CD4-positive, alpha-beta T cell treated with Interleukin-15 for 1 hour (primary cell): ENCODE measurements at regions not wholly inside any gene's neighbourhood (a gene's known extent, or its start where the extent isn't known, plus 50 kb on each side); places are given as distances from the start of the nearest gene placed in this dataset.

ENCODE experiments used
- DNase-seq: peaks from one replicate; pipeline ENCODE4 v3.0.0-alpha.2; 2020

- no peak for DNase-seq
Measured at GRCh38 chr2:18373664-18374063, 186.8 kb downstream of the RDH14 start.

- no peak for DNase-seq
Measured at GRCh38 chr2:18373081-18373480, 187.4 kb downstream of the RDH14 start.

DNA sequence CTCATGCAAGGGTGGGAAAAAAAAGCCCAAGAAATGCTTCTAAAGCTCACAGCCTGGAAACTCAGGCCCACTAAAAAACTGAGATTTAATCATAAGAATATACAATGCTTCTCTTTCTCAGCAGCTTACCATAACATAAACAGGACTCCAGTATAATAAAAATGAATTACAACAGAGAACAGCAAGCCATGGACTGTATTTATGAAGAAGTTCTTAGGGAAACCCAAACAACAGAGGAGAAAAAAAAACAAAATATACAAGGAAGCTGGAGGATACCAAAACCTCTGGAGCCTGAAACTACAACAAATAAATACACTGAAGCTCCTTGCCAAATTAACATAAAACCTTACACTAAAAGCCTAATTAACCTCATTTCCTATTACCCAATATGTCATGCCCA is 187.8 kb downstream of the RDH14 start:
- DNase-seq, result no peak

- DNase-seq, result no peak
Measured at GRCh38 chr2:18369760-18370159, 190.7 kb downstream of the RDH14 start.

GRCh38 chr2:18368008-18368407 is 192.4 kb downstream of the RDH14 start:
- DNase-seq, result no peak

DNA sequence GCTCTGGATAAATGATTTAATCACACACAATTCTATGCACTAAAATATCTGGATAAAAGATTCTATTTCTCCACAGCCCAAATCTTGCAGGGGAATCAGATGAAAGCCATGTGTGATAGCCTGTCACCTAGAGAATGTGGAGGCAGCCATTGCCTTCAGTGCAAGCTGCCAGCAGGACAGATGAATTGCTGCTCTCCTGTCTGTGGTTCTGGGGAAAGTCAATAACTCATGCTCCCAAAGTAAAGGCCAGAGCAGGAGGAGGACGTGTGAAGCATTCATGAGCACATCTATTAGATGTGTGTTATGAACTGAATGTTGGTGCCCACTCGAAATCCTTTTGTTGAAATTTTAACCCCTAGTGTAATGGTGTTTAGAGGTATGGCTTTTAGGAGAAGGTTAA is 195.1 kb downstream of the RDH14 start:
- DNase-seq, result no peak

DNA sequence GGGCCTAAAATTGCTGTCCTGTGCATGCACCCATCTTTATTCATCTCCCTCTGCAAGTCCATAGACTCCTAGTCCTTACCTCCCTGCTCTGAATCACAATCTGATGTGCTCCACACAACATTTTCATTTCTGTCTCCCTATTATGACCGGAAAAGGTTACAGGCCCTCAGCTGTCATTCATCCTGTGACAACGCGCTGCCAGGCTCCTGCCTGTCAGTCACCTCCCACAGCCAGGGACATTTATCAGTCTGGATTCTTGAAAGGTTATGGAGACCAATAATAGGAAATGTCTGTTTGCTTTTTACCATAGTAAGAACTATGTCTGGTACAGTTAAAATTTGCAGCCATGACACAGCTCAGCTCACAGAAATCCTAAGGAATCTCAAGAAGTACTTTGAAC is 197.1 kb downstream of the RDH14 start:
- DNase-seq, result no peak

- DNase-seq, result no peak
Measured at GRCh38 chr2:18362696-18363095, 197.8 kb downstream of the RDH14 start.

GRCh38 chr2:18357537-18357936 is 202.9 kb downstream of the RDH14 start:
- DNase-seq, result no peak

- DNase-seq, result no peak
Measured at GRCh38 chr2:18356676-18357075, 203.8 kb downstream of the RDH14 start.

GRCh38 chr2:18349421-18349820 is 211.0 kb downstream of the RDH14 start:
- no peak for DNase-seq

DNA sequence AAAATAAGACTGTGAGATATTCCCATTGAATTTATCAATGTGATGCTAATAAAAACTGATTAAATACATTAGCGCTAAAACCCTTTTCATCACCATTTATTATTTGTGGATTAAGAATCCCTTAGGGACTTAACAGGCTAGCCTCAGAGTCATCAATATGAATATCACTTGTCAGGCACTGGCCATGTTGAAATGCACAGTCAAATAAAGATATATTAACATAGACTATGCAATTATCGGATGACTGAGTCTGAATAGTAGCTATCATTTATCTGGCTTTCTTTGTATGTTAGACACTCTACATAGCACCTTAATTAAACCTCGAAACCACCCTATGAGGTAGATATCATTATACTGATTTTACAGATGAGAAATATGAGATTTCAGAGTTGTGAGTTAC is 213.6 kb downstream of the RDH14 start:
- DNase-seq, result no peak

DNA sequence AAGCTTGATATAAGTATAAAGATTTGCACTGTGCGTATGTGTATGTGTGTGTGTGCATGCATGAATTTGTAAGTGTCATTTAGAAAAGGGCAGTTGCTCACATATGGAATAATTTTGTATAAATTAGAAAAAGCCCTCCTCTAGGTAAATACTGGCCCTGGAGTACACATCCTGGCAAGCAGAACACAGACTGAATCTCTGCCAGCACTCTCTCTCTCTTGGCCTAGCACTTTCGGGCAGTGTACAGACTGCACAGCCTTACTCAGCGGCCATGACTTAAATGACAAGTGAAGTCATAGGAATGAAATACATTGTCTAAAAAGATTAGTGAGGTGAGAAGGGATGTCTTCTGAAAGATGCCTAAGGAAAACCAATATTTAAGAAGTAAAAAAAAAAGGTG is 214.1 kb downstream of the RDH14 start:
- no peak for DNase-seq

DNA sequence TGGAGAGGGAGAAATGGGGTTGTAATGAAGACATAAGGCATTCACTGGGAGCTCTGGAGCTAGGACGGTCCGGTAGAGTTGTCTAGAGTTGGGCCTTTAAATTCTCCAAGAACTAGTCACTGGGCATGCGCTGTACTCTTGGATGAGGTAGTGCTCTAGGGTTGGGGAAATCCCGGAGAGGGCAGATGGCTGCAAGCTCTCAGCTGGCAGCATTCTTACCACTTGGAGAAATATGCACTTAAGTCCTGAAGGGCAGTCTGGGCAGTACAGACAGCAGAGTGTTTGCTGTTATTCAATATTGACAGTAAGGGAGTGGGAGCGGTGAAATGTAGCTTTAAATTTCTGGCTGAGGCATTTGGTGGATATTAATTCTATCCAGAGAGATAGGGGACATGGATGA is 214.6 kb downstream of the RDH14 start:
- no peak for DNase-seq

DNA sequence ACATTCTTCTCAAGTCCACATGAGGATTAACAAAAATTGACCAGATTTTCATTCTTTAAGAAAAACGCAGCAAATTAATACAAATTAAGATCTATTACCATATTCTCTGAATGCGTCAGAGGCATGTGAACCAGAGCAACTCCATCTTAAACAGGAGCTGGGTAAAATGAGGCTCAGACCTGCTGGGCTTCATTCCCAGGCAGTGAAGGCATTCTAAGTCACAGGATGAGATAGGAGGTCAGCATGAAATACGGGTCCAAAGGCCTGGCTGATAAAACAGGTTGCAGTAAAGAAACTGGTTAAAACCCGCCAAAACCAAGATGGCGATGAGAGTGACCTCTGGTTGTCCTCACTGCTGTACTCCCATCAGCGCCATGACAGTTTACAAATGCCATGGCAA is 217.6 kb downstream of the RDH14 start:
- no peak for DNase-seq

DNA sequence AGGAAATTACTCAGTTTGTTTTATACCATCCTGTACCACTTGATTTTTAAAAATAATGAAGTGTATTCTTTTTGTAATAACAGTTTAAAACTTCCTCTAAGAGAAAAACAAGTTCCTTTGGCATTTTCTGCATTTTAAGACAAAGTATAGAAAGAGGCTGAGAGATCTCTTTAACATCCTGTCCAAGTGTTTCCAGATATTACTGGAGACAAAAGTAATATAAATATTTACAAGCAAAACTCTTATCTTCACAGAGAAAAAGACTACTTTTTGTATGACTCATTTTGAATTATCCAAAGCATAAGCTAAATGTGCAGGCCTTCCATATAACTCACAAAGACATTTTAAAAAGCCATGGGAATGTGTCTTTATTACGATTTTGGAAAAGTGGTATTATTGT is 221.1 kb downstream of the RDH14 start:
- DNase-seq, result no peak

DNA sequence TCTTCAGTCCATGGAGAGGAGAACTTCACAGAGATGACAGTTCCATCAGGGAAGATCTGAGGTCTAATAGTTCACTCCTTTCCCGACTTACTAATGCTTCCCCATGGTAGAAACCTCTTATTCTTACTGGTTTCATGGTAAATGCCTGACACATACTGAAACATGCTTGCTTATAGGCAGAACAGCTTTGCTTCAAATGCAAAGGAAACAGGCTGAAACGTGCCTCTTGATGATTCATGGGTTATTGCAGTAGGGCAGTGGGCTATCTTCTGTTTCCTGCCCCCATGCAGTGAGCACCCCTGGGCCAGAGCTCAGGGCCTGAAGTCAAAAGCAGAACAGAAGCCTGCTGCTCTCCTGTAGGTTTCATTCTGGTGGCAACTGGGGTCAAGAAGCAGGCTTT is 223.5 kb downstream of the RDH14 start:
- DNase-seq, result no peak

DNA sequence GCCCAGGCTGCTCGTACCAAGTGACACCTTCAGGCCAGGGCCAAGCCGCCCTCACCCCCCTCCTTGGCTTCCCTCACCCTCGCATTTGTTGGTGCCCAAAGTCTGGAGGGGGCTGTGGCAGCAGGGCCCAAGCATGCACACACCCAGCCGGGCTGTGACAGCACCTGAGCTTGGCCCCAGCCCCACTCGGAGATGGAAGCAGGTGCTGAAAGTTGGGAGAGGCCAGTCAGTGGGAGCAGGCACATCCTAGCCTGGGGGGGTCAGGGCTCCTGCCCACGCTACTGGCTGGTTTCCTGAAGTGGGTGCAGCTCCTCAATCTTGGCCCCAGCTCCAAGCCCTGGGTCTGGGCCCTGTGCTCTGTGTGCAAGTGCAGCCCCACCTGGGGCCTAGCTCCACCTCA is 228.0 kb downstream of the RDH14 start:
- no peak for DNase-seq

DNA sequence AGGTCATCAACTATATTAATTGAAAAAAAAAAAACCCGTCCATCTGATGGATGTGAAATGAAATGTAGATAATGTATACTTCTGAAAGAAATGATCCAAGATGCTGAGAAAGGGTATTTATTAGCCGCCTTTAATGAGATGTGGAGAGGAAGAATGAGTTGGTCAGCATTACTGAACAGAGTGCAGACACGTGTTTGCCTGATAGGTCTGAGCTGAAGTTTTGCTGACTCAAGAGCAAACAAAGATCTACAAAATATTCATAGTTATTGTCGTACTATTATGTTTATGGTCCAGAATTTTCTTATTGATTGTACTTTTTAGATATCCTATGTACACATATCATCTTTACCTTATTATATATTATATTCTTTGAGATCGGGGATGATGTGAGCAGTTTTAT is 235.3 kb downstream of the RDH14 start:
- no peak for DNase-seq

- DNase-seq, result no peak
Measured at GRCh38 chr2:18319987-18320386, 240.5 kb downstream of the RDH14 start.

DNA sequence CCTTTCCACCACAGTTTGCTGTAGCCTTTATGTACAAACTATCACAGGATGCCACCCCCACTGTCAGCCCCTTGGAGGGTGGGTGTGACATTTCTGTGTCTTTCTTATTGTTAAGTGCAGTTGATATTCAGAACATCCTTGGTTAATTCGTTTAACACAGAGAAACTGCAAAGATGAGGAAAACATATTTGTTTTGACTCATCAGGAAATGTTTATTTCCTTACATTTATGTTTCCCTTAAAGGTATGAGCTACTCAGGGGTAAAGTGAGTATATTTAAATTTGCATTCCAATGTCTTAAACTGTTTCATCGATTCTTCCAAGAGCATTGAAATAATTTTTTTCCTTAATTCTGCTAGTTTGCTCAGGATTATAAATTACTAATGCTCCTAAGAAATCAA is 243.4 kb downstream of the RDH14 start:
- no peak for DNase-seq

DNA sequence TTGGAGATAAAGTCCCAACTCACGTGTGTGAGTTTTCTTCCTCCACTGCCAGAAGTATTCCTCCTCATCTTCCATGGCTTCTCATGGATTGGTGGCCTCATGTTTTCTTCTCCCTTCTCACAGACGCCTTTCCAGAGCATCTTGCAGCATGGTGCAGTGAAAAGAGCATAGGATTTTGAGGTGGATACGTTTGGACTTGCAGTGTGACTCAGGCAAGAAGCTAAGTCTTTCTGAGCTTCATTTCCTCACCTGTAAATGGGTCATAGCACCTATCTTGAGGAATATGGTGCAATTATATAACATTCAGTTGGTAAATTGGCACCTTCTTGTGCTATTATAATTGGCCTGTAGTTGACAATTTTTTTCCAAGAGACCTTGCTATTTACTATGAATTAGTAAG is 247.6 kb downstream of the RDH14 start:
- no peak for DNase-seq

- no peak for DNase-seq
Measured at GRCh38 chr2:18311420-18312195, 248.8 kb downstream of the RDH14 start.

- DNase-seq, result no peak
Measured at GRCh38 chr2:18309627-18310026, 250.8 kb downstream of the RDH14 start.

- DNase-seq, result no peak
Measured at GRCh38 chr2:18309188-18309587, 251.3 kb downstream of the RDH14 start.

DNA sequence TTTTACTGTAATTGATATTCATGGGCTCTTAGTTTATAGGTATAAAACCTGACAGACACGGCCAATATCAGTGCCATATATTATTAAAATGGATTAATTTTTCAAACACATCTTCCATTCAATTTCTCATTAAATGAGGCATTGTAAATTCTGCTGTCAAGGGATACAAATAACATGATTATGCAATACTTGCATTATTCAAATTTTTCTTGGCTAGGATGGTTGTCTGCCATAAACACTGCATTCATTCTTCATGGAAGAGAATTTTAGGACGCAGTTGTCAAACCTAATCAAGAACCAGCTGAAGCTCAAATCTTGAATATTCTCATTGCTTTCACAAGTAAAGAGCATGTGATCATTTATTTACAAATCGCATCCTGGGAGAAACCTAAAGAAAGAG is 255.6 kb downstream of the RDH14 start:
- no peak for DNase-seq
